ENCODE measurements at regions not wholly inside any gene's neighbourhood (a gene's known extent, or its start where the extent isn't known, plus 50 kb on each side); places are given as distances from the start of the nearest gene placed in this dataset.
A peak's percentile ranks its signal among the peaks of the same experiment; 100 is the strongest.

GRCh38 chr12:89895591-89895990, 187.0 kb upstream of the ATP2B1 start:
- no peak overlapping the region for H3K4me3 ChIP-seq
- no peak for TF ChIP-seq Cebpa-rat (IDR thresholded peaks at IDR 0.05)
- no peak overlapping the region for H3K27ac ChIP-seq
- 0 out of 22 replicates have a peak, but pooled peaks cover 0 to 2% (median 0%) of the 10 kb centered on the region in 11 experiments for H3K9me3 ChIP-seq (replicated peaks in 1 of 11)
- no peaks in the 10 kb centered on the region for H3K36me3 ChIP-seq
- H3K27me3 ChIP-seq = no peaks in the 10 kb centered on the region
- no peak overlapping the region for H3K4me2 ChIP-seq
- H4K20me1 ChIP-seq = no peaks in the 10 kb centered on the region
- H3K9ac ChIP-seq = no peak overlapping the region
- H3K4me1 ChIP-seq = peaks cover 0 to 10% (median 0%) of the 10 kb centered on the region in 10 experiments; a peak in 2 of 20 replicates

GRCh38 chr12:89895101-89895500, 186.5 kb upstream of the ATP2B1 start:
- H3K9ac ChIP-seq = no peak overlapping the region
- no peaks in the 10 kb centered on the region for H3K27me3 ChIP-seq
- no peaks in the 10 kb centered on the region for H4K20me1 ChIP-seq
- no peak overlapping the region for H3K4me3 ChIP-seq
- H3K4me1 ChIP-seq = peaks cover 0 to 10% (median 0%) of the 10 kb centered on the region in 10 experiments; a peak in 2 of 20 replicates
- no peak overlapping the region for H3K4me2 ChIP-seq
- H3K27ac ChIP-seq = no peak overlapping the region
- TF ChIP-seq Cebpa-rat (IDR thresholded peaks at IDR 0.05) = no peak
- H3K36me3 ChIP-seq = no peaks in the 10 kb centered on the region
- 0 out of 22 replicates have a peak, but pooled peaks cover 0 to 3% (median 0%) of the 10 kb centered on the region in 11 experiments for H3K9me3 ChIP-seq (replicated peaks in 1 of 11)

GRCh38 chr12:89893972-89894706, 185.5 kb upstream of the ATP2B1 start:
- H3K4me2 ChIP-seq = 0 out of 22 replicates have a peak overlapping the region, but pooled peaks of 1 of the 11 experiments have one; percentile 13
- no peak overlapping the region for H3K27ac ChIP-seq
- no peaks in the 10 kb centered on the region for H3K27me3 ChIP-seq
- no peaks in the 10 kb centered on the region for H4K20me1 ChIP-seq
- peaks cover 0 to 10% (median 0%) of the 10 kb centered on the region in 10 experiments; a peak in 2 of 20 replicates for H3K4me1 ChIP-seq
- 0 out of 22 replicates have a peak, but pooled peaks cover 0 to 3% (median 0%) of the 10 kb centered on the region in 11 experiments for H3K9me3 ChIP-seq (replicated peaks in 1 of 11)
- H3K4me3 ChIP-seq = no peak overlapping the region
- no peaks in the 10 kb centered on the region for H3K36me3 ChIP-seq
- TF ChIP-seq Cebpa-rat (IDR thresholded peaks at IDR 0.05) = no peak
- H3K9ac ChIP-seq = no peak overlapping the region

GRCh38 chr12:89892436-89892835, 183.8 kb upstream of the ATP2B1 start:
- H3K27me3 ChIP-seq = no peaks in the 10 kb centered on the region
- no peaks in the 10 kb centered on the region for H3K36me3 ChIP-seq

GRCh38 chr12:89891933-89892332, 183.3 kb upstream of the ATP2B1 start:
- no peak overlapping the region for H3K4me3 ChIP-seq
- H3K9me3 ChIP-seq (replicated peaks in 1 of 11) = 0 out of 22 replicates have a peak, but pooled peaks cover 0 to 3% (median 0%) of the 10 kb centered on the region in 11 experiments
- peaks cover 0 to 10% (median 0%) of the 10 kb centered on the region in 10 experiments; a peak in 2 of 20 replicates for H3K4me1 ChIP-seq
- H3K27me3 ChIP-seq = no peaks in the 10 kb centered on the region
- no peak overlapping the region for H3K27ac ChIP-seq
- no peaks in the 10 kb centered on the region for H4K20me1 ChIP-seq
- TF ChIP-seq Cebpa-rat (IDR thresholded peaks at IDR 0.05) = no peak
- H3K36me3 ChIP-seq = no peaks in the 10 kb centered on the region
- no peak overlapping the region for H3K9ac ChIP-seq
- H3K4me2 ChIP-seq = no peak overlapping the region

More at GRCh38 chr12:89892436-89892835, 183.8 kb upstream of the ATP2B1 start:
- Histone ChIP-seq H3K27ac (no peak overlapping the region), H3K4me1 (peaks cover 0 to 10% (median 0%) of the 10 kb centered on the region in 10 experiments; a peak in 2 of 20 replicates), H3K4me2 (no peak overlapping the region), H3K9me3 (replicated peaks in 1 of 11) (0 out of 22 replicates have a peak, but pooled peaks cover 0 to 3% (median 0%) of the 10 kb centered on the region in 11 experiments), H4K20me1 (no peaks in the 10 kb centered on the region), H3K4me3 (no peak overlapping the region), H3K9ac (no peak overlapping the region)
- no peak for TF ChIP-seq Cebpa-rat (IDR thresholded peaks at IDR 0.05)

- no peaks in the 10 kb centered on the region for H3K27me3 ChIP-seq
- 0 out of 22 replicates have a peak, but pooled peaks cover 0 to 3% (median 0%) of the 10 kb centered on the region in 11 experiments for H3K9me3 ChIP-seq (replicated peaks in 1 of 11)
- no peak overlapping the region for H3K4me2 ChIP-seq
- no peaks in the 10 kb centered on the region for H3K36me3 ChIP-seq
- peaks cover 0 to 10% (median 0%) of the 10 kb centered on the region in 10 experiments; a peak in 2 of 20 replicates for H3K4me1 ChIP-seq
- no peak for TF ChIP-seq Cebpa-rat (IDR thresholded peaks at IDR 0.05)
- no peak overlapping the region for H3K27ac ChIP-seq
- H3K4me3 ChIP-seq = no peak overlapping the region
- H3K9ac ChIP-seq = no peak overlapping the region
- H4K20me1 ChIP-seq = no peaks in the 10 kb centered on the region
Observed at GRCh38 chr12:89890161-89890560, 181.5 kb upstream of the ATP2B1 start.

GRCh38 chr12:89889062-89889461, 180.4 kb upstream of the ATP2B1 start:
- no peaks in the 10 kb centered on the region for H3K36me3 ChIP-seq
- no peak overlapping the region for H3K4me2 ChIP-seq
- TF ChIP-seq Cebpa-rat (IDR thresholded peaks at IDR 0.05) = no peak
- H3K27me3 ChIP-seq = no peaks in the 10 kb centered on the region
- no peak overlapping the region for H3K4me3 ChIP-seq
- H3K27ac ChIP-seq = no peak overlapping the region
- H4K20me1 ChIP-seq = no peaks in the 10 kb centered on the region
- 0 out of 22 replicates have a peak, but pooled peaks cover 0 to 3% (median 0%) of the 10 kb centered on the region in 11 experiments for H3K9me3 ChIP-seq (replicated peaks in 1 of 11)
- peaks cover 0 to 7% (median 0%) of the 10 kb centered on the region in 10 experiments; a peak in 2 of 20 replicates for H3K4me1 ChIP-seq
- no peak overlapping the region for H3K9ac ChIP-seq

- H3K9me3 ChIP-seq (replicated peaks in 1 of 11) = no peaks in the 10 kb centered on the region
- H4K20me1 ChIP-seq = no peaks in the 10 kb centered on the region
- H3K36me3 ChIP-seq = no peaks in the 10 kb centered on the region
- no peak for TF ChIP-seq Cebpa-rat (IDR thresholded peaks at IDR 0.05)
- peaks cover 5 to 34% (median 11%) of the 10 kb centered on the region in 10 experiments; a peak in 19 of 20 replicates for H3K4me1 ChIP-seq
- no peak overlapping the region for H3K27ac ChIP-seq
- H3K27me3 ChIP-seq = no peaks in the 10 kb centered on the region
- no peak overlapping the region for H3K4me3 ChIP-seq
- H3K4me2 ChIP-seq = no peak overlapping the region
- H3K9ac ChIP-seq = no peak overlapping the region
Observed at GRCh38 chr12:89884952-89885351, 176.3 kb upstream of the ATP2B1 start.

- no peak for TF ChIP-seq Cebpa-rat (IDR thresholded peaks at IDR 0.05)
- Histone ChIP-seq H3K27ac (no peak overlapping the region), H3K36me3 (no peaks in the 10 kb centered on the region)
Observed at GRCh38 chr12:89884416-89884898, 175.8 kb upstream of the ATP2B1 start.

More at GRCh38 chr12:89884416-89884898, 175.8 kb upstream of the ATP2B1 start:
- H3K27me3 ChIP-seq = no peaks in the 10 kb centered on the region
- no peak overlapping the region for H3K4me3 ChIP-seq
- no peak overlapping the region for H3K9ac ChIP-seq
- no peak overlapping the region for H3K4me2 ChIP-seq
- H3K4me1 ChIP-seq = peaks cover 5 to 39% (median 11%) of the 10 kb centered on the region in 10 experiments; a peak in 19 of 20 replicates
- H4K20me1 ChIP-seq = no peaks in the 10 kb centered on the region
- no peaks in the 10 kb centered on the region for H3K9me3 ChIP-seq (replicated peaks in 1 of 11)

Measured in BLaER1 treated with 17β-estradiol and CSF1 and Interleukin-3, amounts not matched to agents 10 nM and 100 nM (cell line).